GM12878 (cell line): ENCODE measurements at regions not wholly inside any gene's neighbourhood (a gene's known extent, or its start where the extent isn't known, plus 50 kb on each side); places are given as distances from the start of the nearest gene placed in this dataset.

Source experiments
- ASH2L ChIP-seq: fragments of 300-600, 200-600 bp; sonication (generic); IDR thresholded peaks from 2 replicates; pipeline ENCODE4 v1.6.1; 2017; ENCODE audit warnings: low read depth, mild to moderate bottlenecking, borderline replicate concordance
- PKNOX1 ChIP-seq: fragments of 450-650 bp; IDR thresholded peaks from 2 replicates; pipeline ENCODE4 v1.6.1; 2016; ENCODE audit warnings: mild to moderate bottlenecking

GRCh38 chr10:93143281-93143680 lies 69.6 kb downstream of the CYP26A1 start:
- TF ChIP-seq PKNOX1 (no peak), ASH2L (no peak)
